SIG-M5 treated with dmso at 0.1 percent for 504 hours (cell line): ENCODE measurements at regions not wholly inside any gene's neighbourhood (a gene's known extent, or its start where the extent isn't known, plus 50 kb on each side); places are given as distances from the start of the nearest gene placed in this dataset.
"Not testable (repeated sequence)": the region's sequence is repeated elsewhere in the genome, so short reads cannot be mapped to it uniquely, and the experiment has no call there.

Source experiments
- DNase-seq: peaks from one replicate; lab custom pipeline; 2025; ENCODE audit not compliant: unreplicated experiment; lab: John Stamatoyannopoulos, UW

GRCh38 chr13:111575276-111575675, 254.8 kb downstream of the TEX29 start:
- no peak for DNase-seq

- DNase-seq = no peak
Observed at GRCh38 chr13:111575719-111576118, 255.3 kb downstream of the TEX29 start.

GRCh38 chr13:111577208-111577828, 256.9 kb downstream of the TEX29 start:
- no peak for DNase-seq

- no peak for DNase-seq
Observed at GRCh38 chr13:111577956-111578605, 257.6 kb downstream of the TEX29 start.

- DNase-seq = peak; percentile 10
Observed at GRCh38 chr13:111584101-111584672, 263.7 kb downstream of the TEX29 start.

- no peak for DNase-seq
Observed at GRCh38 chr13:111584870-111585269, 264.4 kb downstream of the TEX29 start.

GRCh38 chr13:111586291-111586690, 265.8 kb downstream of the TEX29 start:
- no peak for DNase-seq

DNA sequence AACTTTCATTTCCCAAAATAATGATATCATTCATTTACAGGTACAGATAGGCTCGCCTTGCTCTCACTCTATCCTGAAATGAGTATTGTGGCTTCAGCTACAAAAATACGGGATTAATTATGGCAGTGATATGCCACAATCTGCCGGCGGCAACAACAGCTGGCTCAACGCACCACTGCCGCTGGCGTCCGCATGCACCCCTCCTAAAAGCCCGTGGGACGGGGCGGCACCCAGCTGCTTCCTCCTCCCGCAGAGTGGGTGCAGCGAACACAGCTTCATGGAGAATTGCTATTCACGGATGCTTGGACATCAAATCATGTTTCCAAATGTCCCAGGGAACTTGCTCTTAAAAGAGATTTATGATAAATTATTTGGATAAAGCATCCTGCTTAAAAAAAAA, 266.8 kb downstream of the TEX29 start:
- DNase-seq = no peak

- no peak for DNase-seq
Observed at GRCh38 chr13:111589321-111589720, 268.9 kb downstream of the TEX29 start.

- DNase-seq = no peak
Observed at GRCh38 chr13:111589992-111590391, 269.6 kb downstream of the TEX29 start.

DNA sequence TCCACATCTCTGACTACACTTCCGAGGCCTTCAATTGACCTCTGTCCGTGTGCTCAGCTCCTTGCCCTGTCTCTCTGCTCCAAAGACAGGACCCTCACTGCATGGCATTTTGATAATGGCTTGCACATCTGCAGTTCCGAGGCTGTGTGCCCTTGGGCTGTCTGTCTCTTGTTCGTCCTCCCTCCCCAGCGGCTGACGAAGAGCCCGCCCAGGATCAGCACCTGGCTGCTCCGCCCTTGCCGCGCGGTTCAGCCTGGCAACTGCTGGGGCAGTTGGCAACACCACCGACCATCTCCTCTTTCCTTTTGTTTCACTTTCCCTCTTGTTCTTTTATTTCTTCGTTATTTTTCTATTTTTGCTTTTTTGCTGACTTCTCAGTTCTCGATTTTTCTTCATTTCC, 270.4 kb downstream of the TEX29 start:
- DNase-seq = no peak

- DNase-seq = not testable (repeated sequence)
Observed at GRCh38 chr13:111593490-111593889, 273.0 kb downstream of the TEX29 start.

GRCh38 chr13:111594606-111595005, 274.2 kb downstream of the TEX29 start:
- DNase-seq = no peak

GRCh38 chr13:111595276-111595675, 274.8 kb downstream of the TEX29 start:
- no peak for DNase-seq

DNA sequence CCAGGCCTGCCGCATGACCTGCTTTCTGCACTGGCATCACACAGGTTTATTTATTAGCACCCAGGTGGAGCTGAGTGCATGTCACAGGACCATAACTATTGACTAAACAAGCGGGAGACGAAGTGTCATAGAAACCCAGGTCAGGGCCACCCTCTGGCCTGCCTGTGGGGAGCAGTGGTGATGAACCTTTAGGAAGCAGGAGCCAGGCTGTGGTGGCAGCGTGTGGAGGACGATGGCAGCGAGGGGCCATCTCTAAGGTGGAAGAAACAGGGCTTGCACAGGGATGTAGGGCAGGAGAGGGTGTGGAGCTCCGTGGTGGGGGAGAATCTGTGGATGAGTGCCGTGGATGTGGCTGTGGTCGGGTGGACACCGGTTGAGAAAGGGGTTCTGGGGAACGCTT, 275.3 kb downstream of the TEX29 start:
- no peak for DNase-seq

DNA sequence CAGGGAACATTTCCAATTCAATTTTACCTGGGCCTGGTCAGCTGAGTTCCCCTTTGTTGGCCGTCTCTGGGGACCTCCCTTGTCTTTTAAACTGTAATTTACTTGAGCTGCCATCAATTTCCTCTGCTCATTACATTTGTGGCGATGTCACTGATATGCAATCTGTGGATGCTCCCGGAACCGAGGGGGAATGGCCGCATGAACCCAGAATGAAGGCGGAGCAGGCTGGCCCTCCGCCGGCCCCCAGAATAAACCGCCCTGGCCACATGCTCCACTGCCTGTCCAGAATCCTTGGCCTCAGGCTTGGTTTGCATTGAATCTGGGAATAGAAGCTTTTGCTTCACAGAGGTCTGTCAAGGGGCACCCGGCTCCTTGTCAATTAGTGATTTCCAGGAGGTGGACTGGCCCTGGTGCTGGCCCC, 276.8 kb downstream of the TEX29 start:
- no peak for DNase-seq

GRCh38 chr13:111597618-111598017, 277.2 kb downstream of the TEX29 start:
- DNase-seq = no peak

- DNase-seq = no peak
Observed at GRCh38 chr13:111598747-111599146, 278.3 kb downstream of the TEX29 start.

DNA sequence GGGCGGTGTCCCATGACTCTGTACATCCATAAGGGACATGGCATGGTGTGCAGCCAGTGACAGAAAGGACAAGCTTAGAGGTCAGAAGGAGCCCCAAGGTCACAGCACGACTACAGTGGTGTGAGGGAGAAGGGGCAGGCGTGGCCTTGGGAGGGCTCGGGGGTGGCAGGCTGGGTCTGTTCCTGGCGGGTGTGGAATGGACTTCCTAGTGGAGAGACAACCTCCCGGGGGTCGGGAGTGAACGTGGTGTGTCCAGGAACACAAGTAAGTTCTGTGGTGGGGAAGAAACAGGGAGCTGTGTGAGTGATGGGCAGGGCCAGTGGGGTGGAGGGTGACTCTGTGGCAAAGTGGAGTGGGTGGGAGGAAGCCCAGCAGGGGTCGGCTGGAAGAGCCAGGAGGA, 279.3 kb downstream of the TEX29 start:
- DNase-seq = no peak

GRCh38 chr13:111602874-111603273, 282.4 kb downstream of the TEX29 start:
- no peak for DNase-seq

DNA sequence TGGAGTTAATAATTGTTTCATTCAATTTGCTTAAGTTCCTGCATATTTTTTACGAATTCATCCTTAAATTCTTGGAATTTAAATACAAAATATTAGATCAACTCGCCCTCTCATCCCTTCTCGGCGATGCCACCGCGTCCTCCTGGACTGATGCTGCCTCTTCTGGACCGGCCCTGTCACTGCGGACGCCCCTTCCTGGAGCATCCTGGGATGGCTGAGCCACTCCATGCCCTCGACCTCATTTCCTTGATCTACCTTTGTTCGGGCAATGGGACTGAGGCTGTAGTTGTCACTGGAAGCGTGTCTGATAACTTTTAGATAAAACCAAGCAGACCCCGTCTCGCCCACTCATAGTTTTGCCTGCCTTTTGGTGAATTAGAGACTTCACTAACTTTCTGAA, 283.7 kb downstream of the TEX29 start:
- DNase-seq = no peak

DNA sequence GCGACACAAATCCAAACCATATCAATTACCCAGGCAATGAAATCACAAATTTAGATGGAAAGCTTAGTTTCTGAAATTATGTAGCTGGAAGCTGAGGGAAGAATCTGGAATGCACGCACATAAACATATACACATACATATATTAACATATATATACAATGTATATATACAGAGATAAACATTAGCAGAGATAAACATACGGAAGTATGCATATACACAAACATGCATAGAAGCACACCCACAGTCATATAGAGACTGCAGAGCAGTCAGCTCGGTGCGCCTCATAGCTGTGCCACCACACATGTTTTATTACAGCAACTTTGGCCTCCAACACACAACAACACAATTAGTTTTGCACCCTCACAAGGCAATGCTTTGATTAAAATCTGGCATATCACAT, 288.1 kb downstream of the TEX29 start:
- DNase-seq = no peak

GRCh38 chr13:111609631-111610030, 289.2 kb downstream of the TEX29 start:
- no peak for DNase-seq
